HEK293T (cell line): ENCODE measurements at regions not wholly inside any gene's neighbourhood (a gene's known extent, or its start where the extent isn't known, plus 50 kb on each side); places are given as distances from the start of the nearest gene placed in this dataset.

ENCODE experiments used
- CTBP1 ChIP-seq: fragments of 450-650 bp; IDR thresholded peaks from 2 replicates; pipeline ENCODE4 v1.6.1; 2016; ENCODE audit warnings: borderline replicate concordance
- FOXA1 ChIP-seq: fragments of 450-650 bp; IDR thresholded peaks from 2 replicates; pipeline ENCODE4 v1.6.1; 2016; ENCODE audit warnings: mild to moderate bottlenecking
- FOXK2 ChIP-seq: fragments of 450-650 bp; IDR thresholded peaks from 2 replicates; pipeline ENCODE4 v1.6.1; 2016; ENCODE audit warnings: mild to moderate bottlenecking
- FOXM1 ChIP-seq: fragments of 450-650 bp; IDR thresholded peaks from 2 replicates; pipeline ENCODE4 v1.6.1; 2017; ENCODE audit warnings: mild to moderate bottlenecking, borderline replicate concordance
- HDGF ChIP-seq: fragments of 450-650 bp; IDR thresholded peaks from 2 replicates; pipeline ENCODE4 v1.6.1; 2017; ENCODE audit warnings: antibody characterized with exemption, borderline replicate concordance
- NFRKB ChIP-seq: fragments of 450-650 bp; IDR thresholded peaks from 2 replicates; pipeline ENCODE4 v1.6.1; 2016; ENCODE audit warnings: mild to moderate bottlenecking, moderate library complexity
- PKNOX1 ChIP-seq: fragments of 450-650 bp; IDR thresholded peaks from 2 replicates; pipeline ENCODE4 v1.6.1; 2016
- SP1 ChIP-seq: fragments of 450-650 bp; IDR thresholded peaks from 2 replicates; pipeline ENCODE4 v1.6.1; 2017
- SUZ12 ChIP-seq: fragments of 450-650 bp; IDR thresholded peaks from 2 replicates; pipeline ENCODE4 v1.6.1; 2016; ENCODE audit warnings: mild to moderate bottlenecking
- TARDBP ChIP-seq: fragments of 450-650 bp; IDR thresholded peaks from 2 replicates; pipeline ENCODE4 v1.6.1; 2016

- TF ChIP-seq PKNOX1 = no peak
- no peak for TF ChIP-seq SUZ12
- TF ChIP-seq FOXM1 = no peak
- TF ChIP-seq FOXA1 = no peak
- no peak for TF ChIP-seq FOXK2
- TF ChIP-seq CTBP1 = no peak
- TF ChIP-seq HDGF = no peak
- TF ChIP-seq SP1 = no peak
- no peak for TF ChIP-seq TARDBP
- TF ChIP-seq NFRKB = no peak
Measured at GRCh38 chr15:59923508-59923907, 80.6 kb upstream of the FOXB1 start.
